Activated B cell treated with CpG ODN at 0.5 μM for 24 hours (primary cell): ENCODE measurements at regions not wholly inside any gene's neighbourhood (a gene's known extent, or its start where the extent isn't known, plus 50 kb on each side); places are given as distances from the start of the nearest gene placed in this dataset.

ENCODE experiments used
- ATAC-seq: fragments of 200-7000 bp; cut with Tn5 transposase; one replicate; pipeline ENCODE4 v1.10.0; 2021; ENCODE audit warnings: low read depth, mild to moderate bottlenecking, moderate library complexity
- CTCF ChIA-PET: fragments of 350-600 bp; sonication (Branson Sonifier 250); formaldehyde crosslinking; loops from one replicate; lab custom pipeline; 2021; ENCODE audit warnings: antibody characterized with exemption; lab: Charles Lee
- POLR2A ChIA-PET: fragments of 350-600 bp; sonication (Branson Sonifier 250); formaldehyde crosslinking; loops from one replicate; lab custom pipeline; 2021; ENCODE audit warnings: antibody characterized with exemption; lab: Charles Lee
- DNase-seq: peaks from one replicate; pipeline ENCODE4 v3.0.0; 2022
- H3K27ac Mint-ChIP-seq: one replicate; pipeline ENCODE4 v1.8.0; 2020; ENCODE audit warnings: mixed read lengths
- H3K27me3 Mint-ChIP-seq: one replicate; pipeline ENCODE4 v1.8.0; 2021; ENCODE audit warnings: mixed read lengths
- H3K36me3 Mint-ChIP-seq: one replicate; pipeline ENCODE4 v1.8.0; 2021; ENCODE audit warnings: low read depth, mixed read lengths
- H3K4me1 Mint-ChIP-seq: one replicate; pipeline ENCODE4 v1.8.0; 2021; ENCODE audit warnings: mixed read lengths
- H3K4me3 Mint-ChIP-seq: one replicate; pipeline ENCODE4 v1.8.0; 2020; ENCODE audit warnings: mild to moderate bottlenecking, mixed read lengths
- H3K9me3 Mint-ChIP-seq: one replicate; pipeline ENCODE4 v1.8.0; 2020; ENCODE audit warnings: mixed read lengths
- CTCF ChIP-seq: fragments of 200-600 bp; IDR thresholded peaks from one replicate; pipeline ENCODE4 v1.8.0; 2022; ENCODE audit warnings: antibody characterized with exemption, mild to moderate bottlenecking
- intact Hi-C: fragments of 100-400 bp; cut with micrococcal nuclease; formaldehyde crosslinking; loops from one replicate; pipeline ENCODE4 v1.15.1; 2024

DNA sequence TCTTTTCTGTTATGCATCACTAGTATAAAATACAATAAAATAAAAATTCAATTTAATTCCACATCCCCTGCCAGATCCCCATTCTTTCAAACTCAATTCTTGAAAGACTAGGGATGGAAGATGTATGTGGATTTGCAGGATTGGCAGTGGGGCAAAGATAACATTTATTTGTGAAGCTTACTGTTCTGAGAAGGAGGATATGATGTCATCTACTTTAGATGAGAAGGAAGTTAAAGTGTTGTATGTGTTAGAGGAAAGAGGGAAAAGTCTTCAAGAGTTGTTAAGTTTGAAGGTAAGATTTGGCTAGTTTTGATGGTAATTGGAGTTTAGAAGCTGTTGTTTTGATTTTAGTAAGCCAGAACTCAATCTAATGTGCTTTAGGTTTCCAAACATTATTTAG is 845.1 kb upstream of the NR2F2 start:
- DNase-seq (no peak), ATAC-seq (no peak)
- intact Hi-C loops, result no loop called here
- ChIA-PET POLR2A (no interaction called here), CTCF (no interaction called here)
- Mint-ChIP-seq H3K27ac (no peak overlapping the region), H3K4me1 (no peaks in the 10 kb centered on the region), H3K27me3 (no peaks in the 10 kb centered on the region), H3K36me3 (no peaks in the 10 kb centered on the region), H3K4me3 (no peak overlapping the region), H3K9me3 (peaks cover 17% of the 10 kb centered on the region)
- no peak for TF ChIP-seq CTCF

GRCh38 chr15:95486224-95486623 is 844.3 kb upstream of the NR2F2 start:
- Mint-ChIP-seq H3K27me3 (no peaks in the 10 kb centered on the region), H3K4me1 (no peaks in the 10 kb centered on the region), H3K9me3 (peaks cover 17% of the 10 kb centered on the region), H3K4me3 (no peak overlapping the region), H3K27ac (no peak overlapping the region), H3K36me3 (no peaks in the 10 kb centered on the region)
- ChIA-PET POLR2A (no interaction called here), CTCF (no interaction called here)
- no peak for TF ChIP-seq CTCF
- no peak for ATAC-seq
- intact Hi-C loops, result no loop called here
- no peak for DNase-seq

DNA sequence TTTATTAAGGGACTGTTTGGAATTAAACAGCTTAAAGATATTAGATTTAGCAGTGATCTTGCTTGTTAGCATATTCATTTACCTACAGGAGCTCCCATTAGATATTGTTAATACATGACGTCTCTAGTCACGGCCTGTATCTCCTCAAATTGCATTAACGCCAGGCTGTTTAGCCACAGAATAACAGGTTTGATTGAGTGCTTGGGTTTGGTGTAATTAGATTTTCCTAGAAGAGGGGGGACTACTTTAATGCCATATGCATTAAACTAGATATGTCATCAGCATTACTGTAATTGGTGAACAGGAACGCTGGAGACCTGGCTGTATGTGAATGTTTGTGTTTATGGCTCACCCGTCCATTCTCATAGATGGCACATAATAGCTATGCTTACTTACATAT is 841.4 kb upstream of the NR2F2 start:
- Mint-ChIP-seq H3K36me3 (no peaks in the 10 kb centered on the region), H3K27ac (no peak overlapping the region), H3K9me3 (peaks cover 17% of the 10 kb centered on the region), H3K4me1 (no peaks in the 10 kb centered on the region), H3K27me3 (no peaks in the 10 kb centered on the region), H3K4me3 (no peak overlapping the region)
- ChIA-PET CTCF (no interaction called here), POLR2A (no interaction called here)
- intact Hi-C loops, result no loop called here
- ATAC-seq (no peak), DNase-seq (no peak)
- no peak for TF ChIP-seq CTCF

DNA sequence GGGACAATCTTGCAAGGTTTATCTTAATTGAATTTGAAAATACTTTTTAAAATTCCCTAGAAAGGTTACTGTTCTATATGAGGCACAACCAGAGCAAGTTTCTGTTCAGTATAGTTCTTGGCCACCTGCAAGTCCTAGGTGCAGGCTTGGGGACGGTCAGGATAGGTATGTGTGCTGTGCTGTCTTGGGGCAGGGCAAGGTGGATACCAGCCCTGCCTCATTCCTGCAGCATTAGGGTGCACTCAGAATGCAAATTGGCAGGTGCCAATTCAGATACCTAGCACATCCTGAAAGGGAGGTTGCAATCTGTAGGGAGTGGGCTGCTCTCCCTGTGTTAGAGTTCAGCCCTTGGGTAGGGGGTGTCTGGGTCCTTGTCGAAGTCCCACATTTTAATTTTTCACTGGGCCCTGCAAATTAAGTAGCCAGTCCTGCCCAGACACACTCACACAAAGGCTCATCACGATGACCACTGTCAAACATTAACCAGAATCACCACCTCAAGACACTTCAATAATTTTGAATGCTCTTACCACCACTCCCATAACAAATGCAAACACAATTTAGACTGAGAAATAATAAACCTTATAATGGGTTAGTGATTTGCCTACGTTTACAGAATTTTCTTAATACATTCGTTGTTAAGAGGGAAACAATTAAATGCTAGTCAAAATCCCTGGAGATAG is 838.0 kb upstream of the NR2F2 start:
- Mint-ChIP-seq H3K36me3 (no peaks in the 10 kb centered on the region), H3K9me3 (peaks cover 7% of the 10 kb centered on the region), H3K27ac (no peak overlapping the region), H3K4me3 (no peak overlapping the region), H3K4me1 (no peaks in the 10 kb centered on the region), H3K27me3 (no peaks in the 10 kb centered on the region)
- TF ChIP-seq CTCF, result no peak
- POLR2A ChIA-PET, result no interaction called here
- CTCF ChIA-PET, result no interaction called here
- intact Hi-C loops, result no loop called here
- no peak for DNase-seq
- ATAC-seq, result no peak

DNA sequence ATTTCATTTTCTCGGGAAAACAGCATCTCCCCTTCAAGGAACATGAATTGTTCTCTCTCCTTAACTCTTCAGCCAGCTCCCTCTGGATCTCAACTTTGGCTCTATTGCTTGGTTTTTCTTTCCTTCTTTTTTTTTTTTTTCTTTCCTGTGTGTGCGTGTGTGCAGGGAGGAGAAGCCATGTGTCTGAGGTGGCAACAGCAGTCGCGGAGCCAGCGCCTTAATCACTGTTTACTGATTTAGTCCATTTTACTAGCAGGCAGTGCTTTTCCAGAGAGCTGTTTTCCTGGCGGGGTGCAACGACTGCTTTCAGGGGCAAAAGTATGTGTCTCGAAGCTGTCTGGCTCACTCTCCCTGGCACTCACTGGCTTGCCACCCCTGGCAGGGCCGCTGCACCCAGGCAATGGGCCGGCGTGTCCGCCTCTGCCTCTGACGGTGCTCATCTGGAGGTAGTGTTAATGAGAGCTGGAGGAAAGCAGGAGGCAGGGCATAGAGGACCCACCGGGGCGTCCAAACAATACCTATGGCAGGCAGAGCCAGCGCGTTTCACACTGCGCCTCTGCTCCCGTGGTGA is 835.4 kb upstream of the NR2F2 start:
- intact Hi-C loops, result no loop called here
- POLR2A ChIA-PET, result no interaction called here
- CTCF ChIA-PET, result no interaction called here
- DNase-seq (no peak), ATAC-seq (no peak)
- no peak for TF ChIP-seq CTCF
- Mint-ChIP-seq H3K36me3 (no peaks in the 10 kb centered on the region), H3K27me3 (no peaks in the 10 kb centered on the region), H3K27ac (no peak overlapping the region), H3K4me1 (no peaks in the 10 kb centered on the region), H3K9me3 (peaks cover 4% of the 10 kb centered on the region), H3K4me3 (no peak overlapping the region)
